Activated effector memory CD4-positive, alpha-beta T cell treated with anti-CD3 and anti-CD28 coated beads, Interleukin-2, amount 50 U/mL, for 16 hours (primary cell): ENCODE measurements at regions not wholly inside any gene's neighbourhood (a gene's known extent, or its start where the extent isn't known, plus 50 kb on each side); places are given as distances from the start of the nearest gene placed in this dataset.
"Not testable (repeated sequence)": the region's sequence is repeated elsewhere in the genome, so short reads cannot be mapped to it uniquely, and the experiment has no call there.

Source experiments
- DNase-seq: peaks from one replicate; pipeline ENCODE4 v3.0.0-alpha.2; 2020

DNA sequence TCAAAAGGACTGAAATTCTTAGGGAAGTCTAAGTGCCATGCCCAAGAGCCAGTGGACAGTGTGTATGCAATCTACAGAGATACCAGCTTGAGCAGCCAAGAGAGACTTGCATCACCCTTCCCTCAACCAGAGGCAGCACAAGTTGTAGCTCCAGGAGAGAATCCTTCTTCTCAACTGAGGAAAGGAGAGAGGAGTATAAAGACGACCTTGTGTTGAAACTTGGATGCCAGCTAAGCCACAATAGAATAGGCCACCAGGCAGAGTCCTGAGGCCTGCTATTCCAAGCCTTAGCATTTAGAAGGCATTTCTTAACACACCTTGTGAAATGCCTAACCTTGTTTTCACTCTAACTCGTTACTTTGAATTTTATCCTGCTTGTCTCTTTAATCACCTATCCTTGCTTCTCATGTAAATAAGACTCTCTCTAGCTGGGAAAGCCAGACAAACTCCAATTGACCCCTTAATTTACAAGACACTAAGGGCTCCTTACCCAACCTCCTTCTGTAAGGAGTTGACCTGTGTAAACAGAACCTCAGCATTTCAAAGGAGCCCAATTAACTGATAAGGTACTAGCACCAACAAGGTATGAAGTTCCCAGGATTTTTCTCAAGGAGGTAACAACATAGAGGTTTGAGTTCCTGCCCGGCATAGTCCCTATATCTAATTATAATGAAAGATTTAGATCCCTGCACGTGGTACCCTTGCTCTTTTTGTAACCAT, 738.8 kb downstream of the AMY1C start:
- DNase-seq = no peak

DNA sequence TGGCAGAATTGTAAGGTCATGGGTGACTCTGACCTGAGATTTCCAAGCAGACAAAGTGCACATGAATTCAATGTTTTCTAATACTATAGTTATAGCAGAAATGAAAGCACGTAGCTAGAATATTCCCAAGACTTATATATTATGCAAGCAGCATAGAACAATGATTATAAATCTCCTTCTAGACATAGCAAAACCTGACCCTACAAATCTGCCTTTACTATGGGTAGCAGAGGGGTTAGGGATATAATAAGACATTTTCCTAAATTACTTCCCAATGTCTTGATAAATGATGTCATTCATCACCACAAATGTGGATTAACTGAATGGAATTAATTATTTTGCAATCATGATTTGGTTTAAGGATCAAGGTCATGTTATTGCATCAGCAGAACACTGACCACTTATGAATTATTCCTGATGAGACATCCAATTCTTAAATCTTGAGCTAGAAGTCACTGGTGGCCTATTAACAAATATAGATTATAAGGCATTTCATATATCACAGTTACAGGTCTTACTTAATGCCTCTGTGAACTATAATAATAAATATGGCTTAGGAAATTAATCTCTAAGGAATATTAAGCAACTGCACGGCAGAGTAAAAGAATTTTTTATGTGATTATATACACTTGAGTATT, 776.6 kb downstream of the AMY1C start:
- no peak for DNase-seq

DNA sequence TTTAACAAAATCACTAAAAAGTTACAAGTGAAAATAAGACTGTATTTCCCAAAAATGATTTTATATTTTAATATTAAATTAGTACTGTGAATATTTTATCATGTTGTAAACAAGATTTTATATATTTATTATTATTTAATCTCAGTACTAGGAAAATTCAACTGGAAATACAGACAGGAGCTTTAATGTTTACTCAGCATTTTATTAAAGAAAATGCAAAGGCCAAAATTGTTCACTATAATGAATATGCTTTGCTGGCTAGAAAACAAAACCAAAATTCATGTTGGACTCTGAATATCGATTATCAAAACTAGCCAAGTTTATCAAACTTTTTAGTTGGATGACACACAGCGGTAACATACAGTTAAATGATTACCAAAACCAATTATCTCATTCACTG, 782.3 kb downstream of the AMY1C start:
- DNase-seq = no peak

DNA sequence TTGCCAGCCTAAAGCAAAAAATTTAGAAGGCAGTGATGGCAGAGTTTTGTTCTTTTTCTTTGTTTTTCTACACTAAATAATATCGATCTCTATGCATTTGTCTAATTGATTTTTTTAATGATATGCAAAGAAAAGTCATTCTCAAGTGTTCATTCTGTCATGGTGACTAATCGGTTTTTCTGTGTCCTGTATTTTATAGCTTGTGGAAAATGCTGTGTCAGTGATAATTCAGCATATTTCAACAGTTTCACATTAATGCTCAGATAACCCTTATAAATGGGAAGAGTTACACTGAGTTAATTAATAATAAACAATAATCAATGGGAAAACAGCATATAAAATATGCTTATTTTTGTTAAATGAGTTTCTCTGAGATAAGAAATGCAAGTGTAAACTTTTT, 824.9 kb downstream of the AMY1C start:
- no peak for DNase-seq

DNA sequence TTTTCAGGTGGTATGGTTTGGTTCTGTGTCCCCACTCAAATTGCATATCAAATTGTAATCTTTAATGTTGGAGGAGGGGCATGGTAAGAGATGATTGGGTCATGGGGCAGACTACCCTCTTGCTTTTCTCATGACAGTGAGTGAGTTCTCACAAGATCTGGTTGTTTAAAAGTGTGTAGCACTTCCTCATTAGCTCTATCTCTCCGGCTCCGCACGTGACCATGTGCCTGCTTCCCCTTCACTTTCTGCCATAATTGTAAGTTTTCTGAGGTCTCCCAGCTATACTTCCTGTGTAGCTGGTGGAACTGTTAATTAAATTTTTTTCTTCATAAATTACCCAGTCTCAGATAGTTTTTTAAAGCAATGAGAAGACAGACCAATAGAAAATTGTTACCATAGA, 843.2 kb downstream of the AMY1C start:
- DNase-seq = no peak

DNA sequence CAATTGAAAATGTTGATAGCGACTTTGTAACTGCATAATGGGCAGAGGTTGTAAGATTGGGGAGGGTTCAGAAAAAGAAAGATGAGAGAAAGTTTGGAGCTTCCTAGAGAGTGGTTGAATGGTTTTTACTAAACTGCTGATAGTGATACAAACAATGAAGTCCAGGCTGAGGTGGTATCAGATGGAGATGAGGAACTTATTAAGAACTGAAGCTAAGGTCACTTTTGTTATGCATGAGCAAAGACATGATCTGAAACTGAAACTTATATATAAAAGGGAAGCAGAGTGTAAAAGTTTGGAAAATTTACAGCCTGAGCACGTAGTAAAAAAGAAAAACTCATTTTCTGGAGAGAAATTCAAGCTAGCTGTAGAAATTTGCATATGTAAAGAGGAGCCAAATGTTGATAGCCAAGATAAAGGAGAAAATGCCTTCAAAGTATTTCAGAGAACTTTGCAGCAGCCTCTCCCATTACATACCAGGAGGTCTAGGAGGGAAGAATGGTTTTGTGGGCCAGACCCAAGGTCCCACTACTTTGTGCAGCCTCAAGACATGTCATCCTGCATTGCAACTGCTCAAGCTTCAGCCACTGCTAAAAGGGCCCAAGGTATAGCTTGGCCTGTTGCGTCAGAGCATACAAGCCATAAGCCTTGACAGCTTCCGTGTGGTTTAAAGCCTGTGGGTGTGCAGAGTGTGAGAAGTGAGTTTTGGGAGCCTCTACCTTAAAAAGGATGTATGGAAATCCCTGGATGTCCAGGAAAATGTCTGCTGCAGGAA, 843.9 kb downstream of the AMY1C start:
- no peak for DNase-seq

DNA sequence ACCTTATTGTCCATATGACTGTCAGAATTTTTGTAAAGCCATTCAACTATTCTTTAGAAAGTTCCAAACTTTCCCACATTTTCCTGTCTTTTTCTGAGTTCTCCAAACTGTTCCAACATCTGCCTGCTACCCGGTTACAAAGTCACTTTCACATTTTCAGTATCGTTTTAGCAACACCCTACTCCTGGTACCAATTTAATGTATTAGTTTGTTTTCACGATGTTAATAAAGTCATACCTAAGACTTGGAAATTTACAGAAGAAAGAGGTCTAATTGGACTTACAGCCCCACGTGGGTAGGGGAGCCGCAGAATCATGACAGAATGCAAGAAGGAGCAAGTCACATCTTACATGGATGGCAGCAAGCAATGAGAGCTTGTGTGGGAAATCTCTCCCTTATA, 867.8 kb downstream of the AMY1C start:
- DNase-seq = no peak

DNA sequence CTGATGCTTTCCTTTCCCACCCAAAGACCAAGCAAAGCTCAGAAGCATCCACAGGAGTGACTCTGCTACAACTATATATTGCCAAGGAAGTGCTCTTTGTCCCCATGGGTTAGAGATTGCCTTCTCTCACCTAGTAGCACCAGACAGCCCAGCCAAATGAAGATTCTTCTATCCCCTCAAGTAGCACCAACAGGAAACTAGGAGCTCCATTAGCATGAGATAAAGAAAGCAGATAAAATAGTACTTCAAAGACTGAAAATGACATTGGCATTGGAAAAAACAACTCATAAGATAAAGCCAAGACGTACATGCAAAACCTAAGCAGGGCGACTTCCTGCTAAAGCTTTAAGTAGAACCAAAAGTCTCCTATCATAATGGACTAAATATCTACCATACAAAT, 871.5 kb downstream of the AMY1C start:
- no peak for DNase-seq

DNA sequence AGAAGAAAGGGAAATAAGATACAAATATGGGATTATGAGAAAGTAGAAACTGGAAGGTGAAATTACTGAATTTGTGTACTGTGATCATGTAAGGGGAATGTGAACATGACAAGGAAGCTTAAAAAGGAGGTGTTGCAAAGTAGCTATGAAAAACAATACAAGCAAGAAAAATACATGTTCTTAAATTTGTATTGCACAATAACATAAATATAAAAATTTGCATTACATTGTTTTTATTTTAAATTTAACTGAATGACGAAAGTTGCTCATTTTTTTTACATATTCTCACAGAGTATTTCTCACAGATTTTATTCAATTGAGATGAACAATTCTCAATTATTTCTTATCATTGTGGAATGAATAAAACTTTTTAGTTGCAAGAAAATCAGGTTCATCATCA, 874.8 kb downstream of the AMY1C start:
- DNase-seq = no peak

DNA sequence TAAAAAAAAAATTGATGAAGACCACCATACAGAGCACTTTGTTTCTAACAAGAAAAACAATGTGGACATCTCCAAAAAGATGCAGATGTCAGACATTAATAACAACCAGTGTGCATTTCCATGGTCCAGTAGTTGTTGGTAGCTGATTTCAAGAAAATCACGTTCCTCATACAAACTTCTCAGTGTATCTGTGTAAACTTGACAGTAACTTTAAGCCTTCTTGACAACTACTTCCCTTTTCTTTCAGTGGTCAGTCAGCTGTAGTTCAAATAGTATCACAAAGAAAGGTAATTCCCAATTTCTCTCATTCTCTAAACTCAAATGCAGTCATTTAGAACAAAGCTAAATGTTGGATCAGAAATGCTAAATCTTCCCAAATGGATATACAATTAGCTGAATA, 879.9 kb downstream of the AMY1C start:
- no peak for DNase-seq

DNA sequence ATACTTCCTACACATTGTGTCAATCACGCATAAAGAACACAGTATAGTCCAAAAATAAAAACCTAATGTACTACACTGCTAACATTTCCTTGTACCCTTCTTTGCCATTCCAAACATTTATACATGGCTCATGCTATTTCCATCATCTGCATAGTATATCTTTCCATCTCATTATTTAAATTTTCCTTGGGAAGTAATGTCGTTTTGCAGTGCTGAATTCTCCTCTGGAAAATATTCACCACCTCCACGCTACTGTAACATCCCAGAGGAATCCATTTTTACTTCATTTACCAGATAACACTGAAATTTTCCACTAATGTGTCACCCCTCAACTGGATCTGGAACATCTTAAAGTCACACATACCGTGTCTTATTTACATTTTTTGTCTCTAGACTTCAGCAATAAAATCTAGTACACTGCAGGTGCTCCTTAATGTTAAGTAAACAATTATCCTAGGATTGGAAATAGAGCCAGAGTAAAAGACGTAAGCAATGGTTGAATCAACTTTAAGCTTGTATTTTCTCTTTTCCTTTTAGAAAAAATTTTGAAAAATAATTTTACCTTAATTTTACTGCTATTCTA, 881.0 kb downstream of the AMY1C start:
- no peak for DNase-seq

DNA sequence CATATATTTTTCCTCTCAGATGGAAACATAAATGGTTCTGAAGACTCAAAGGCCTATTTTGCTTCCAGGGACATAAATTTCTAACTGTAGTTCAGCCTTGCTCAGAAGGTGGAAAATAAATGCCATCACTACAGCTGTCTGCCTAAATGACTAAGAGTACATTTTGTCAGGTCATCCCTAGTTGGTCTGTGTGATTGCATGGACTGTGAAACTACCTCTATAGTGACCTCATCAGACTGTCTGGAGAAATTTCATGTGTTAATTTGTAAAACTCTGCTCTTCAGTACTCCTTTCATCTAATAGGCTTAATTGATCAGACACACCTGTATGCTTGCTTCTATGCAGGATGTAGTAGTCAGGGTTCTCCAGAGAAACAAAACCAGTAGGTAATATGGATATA, 886.9 kb downstream of the AMY1C start:
- DNase-seq = no peak

DNA sequence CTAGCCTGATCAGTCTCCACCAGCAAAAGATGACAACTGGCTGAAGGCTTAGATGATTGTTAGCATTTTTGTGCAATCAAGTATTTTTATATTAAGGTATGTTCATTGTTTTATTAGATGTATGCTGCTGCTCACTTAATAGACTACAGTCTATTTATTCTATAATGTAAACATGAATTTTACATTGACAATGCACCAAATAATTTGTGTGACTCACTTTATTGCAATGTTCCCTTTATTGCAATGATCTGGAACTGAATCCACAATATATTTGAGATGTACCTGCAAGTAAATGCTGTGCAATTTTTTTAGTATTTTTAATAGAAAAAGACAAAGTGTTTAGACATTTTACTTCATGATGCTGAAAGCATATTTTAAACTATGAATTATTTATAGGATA, 896.5 kb downstream of the AMY1C start:
- DNase-seq = no peak

DNA sequence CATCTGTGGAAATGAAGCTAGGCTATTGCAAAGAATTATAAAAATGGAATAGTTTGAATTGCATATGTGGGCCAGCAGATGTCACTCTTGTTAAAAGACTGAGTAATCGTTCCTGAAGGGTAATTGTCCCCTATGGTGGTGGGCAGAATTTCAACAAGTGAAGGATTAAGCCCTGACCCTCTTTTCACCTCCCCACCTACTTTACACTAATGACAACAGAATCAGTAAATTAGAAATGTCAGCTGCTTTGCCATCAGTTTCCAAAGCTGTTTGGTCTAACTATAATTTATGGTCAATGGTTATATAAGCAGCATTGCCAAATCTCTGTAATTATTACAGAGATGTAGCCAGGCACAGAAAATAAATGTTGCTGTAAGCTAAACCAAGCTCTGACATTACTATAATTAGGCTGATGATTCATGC, 898.6 kb downstream of the AMY1C start:
- DNase-seq = no peak

DNA sequence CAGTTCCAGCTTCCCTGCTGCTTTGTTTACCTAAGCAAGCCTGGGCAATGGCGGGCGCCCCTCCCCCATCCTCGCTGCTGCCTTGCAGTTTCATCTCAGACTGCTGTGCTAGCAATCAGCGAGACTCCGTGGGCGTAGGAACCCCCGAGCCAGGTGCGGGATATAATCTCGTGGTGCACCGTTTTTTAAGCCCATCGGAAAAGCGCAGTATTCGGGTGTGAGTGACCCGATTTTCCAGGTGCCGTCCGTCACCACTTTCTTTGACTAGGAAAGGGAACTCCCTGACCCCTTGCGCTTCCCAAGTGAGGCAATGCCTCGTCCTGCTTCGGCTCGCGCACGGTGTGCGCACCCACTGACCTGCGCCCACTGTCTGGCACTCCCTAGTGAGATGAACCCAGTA, 914.7 kb downstream of the AMY1C start:
- DNase-seq = not testable (repeated sequence)

DNA sequence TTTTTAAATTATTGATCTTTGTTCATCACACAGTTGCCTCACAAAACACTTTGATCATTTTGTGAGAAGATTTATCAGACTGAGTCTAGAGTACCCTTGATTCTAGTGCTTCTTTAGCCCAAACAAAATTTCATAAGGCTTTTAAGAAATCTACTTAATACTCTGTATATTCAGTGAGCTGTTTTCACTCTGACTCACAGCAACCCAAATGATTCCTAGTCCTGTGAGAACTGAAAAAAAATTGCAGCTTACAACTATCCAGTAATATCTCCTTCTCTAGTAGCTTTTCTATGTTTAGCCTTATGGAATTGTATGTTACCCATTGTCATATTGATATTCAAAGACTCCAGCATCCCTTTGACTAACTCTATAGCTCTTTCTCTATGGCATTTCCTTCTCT, 915.6 kb downstream of the AMY1C start:
- no peak for DNase-seq

DNA sequence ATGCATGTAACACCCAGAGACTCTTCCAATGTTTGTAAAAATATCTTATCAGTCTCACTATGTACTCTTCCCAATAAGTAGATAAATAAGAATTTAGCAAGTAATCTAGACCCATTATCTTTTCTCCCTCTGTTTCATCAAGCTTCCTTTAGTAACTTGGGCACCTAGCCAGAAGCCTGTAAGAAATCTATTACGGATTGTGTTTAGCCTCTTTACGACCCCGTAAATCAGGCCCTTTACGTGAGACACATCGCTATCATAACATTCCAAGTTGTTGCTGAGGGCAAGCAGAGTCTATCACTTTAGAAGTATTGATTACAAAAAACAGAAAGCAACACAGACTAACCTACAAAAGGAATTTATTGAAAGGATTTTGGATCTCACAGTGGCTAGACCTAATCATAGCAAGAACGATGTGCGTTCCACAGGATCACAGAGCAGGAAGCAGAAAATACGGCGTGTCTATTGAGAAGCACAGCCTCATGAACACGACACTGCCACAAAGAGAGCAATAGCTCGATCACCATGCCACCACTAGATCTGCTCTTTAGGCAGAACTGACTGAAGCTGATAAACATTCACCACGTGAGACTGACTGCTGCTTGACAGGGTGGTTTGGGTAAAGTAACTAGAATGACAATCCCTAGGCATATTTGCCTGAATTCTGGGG, 922.1 kb downstream of the AMY1C start:
- DNase-seq = no peak

DNA sequence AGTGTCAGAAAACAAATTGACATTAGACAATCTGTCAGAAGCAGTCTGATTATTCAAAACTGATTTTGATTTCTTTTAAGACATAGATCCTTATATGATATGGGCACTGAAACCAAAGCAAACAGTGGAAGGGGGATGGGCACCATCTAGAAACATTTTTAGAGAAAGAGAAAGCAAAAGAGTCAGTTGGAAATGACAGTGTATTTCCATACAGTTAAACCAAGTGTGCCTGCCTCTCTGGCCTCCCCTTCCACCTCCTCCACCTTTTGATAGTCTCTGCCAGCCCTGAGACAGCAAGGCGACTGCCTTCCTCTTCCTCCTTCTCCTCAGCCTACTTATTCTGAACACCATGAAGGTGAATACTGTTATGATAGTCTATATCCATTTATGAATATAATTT, 949.7 kb downstream of the AMY1C start:
- DNase-seq = no peak

DNA sequence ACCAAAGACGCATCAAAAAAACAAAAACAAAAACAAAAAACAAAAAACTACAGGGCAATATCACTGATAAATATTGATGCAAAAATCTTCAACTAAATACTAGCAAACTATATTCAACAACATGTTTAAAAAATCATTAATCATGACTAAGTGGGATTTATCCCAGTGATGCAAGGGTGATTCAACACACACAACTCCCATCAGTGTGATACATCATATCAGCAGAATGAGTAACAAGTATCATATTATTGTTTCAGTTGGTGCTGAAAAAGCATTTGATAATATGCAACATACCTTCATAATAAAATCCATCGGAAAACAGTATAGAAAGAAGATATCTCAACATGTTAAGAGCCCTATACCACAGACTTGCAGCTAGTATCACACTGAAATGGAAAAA, 953.0 kb downstream of the AMY1C start:
- no peak for DNase-seq

DNA sequence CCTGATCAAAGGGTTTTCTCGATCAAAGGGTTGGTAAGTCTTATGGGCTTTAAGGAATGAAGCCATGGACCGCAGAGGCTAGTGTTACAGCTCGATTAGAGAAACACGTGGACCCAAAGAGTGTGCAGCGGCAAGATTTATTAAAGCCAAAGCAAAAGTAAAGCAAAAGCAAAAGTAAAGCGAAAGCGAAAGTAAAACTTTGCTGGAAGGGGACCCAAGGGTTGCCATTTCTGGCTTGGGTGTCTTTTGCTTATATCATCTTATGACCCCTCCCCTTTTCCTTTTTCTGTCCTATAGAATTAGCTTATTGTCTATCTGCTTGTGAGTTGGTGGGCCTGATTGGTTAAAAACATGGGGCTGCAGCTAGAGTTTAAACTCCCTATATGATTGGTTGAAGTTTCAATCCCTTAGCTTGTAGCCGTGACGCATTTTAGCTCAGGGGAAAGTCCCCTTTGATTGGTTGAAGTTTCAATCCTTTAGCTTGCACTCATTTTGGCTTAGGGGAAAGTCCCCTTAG, 957.0 kb downstream of the AMY1C start:
- no peak for DNase-seq

DNA sequence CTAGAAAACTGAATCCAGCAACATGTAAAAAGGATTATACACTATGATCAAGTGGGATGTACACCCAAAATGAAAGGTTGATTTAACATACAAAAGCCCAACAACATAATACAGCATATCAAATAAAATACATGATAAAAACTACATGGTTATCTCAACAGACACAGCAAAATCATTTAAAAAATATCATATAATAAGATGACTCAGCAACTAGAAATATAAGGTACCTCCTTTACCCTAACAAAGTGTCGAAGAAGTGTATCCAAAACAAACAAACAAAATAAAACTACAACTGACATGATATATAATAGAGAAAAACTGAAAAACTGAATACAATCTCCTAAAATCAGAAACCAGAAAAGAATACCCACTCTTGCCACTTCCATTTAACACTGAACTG, 969.1 kb downstream of the AMY1C start:
- no peak for DNase-seq

DNA sequence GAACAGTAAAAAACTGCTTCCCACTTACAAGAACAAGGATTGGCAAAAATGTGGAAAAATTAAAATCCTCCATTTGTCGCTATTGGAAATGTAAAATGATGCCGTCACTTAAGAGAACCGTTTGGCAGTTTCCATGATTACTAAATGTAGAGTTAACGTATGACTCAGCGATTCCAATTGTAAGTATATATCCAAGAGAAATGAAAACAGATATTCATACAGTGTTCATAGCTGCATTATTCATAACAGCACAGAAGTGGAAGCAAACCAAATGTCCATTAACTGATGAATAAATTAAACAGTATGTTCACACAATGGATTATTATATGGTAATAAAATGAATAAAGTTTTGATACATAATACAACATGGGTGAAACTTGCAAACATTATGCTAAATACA, 971.0 kb downstream of the AMY1C start:
- DNase-seq = no peak

DNA sequence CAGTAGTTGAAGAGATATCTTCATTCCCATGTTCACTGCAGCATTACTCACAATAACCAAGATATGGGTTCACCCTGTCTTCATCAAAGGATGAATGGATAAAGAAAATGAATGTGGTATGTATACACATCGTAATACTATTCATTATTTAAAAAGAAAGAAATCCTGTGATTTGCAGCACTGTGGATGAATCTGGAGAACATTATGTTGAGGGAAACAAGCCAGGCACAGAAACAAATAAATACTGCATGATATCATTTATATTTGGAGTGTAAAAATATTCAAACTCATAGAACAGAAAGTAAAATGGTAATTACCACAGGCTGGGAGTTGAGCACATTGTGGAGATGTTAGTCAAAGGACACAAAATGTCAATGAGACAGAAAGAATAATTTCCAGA, 977.2 kb downstream of the AMY1C start:
- DNase-seq = no peak
